A549 (cell line): ENCODE measurements at regions not wholly inside any gene's neighbourhood (a gene's known extent, or its start where the extent isn't known, plus 50 kb on each side); places are given as distances from the start of the nearest gene placed in this dataset.
"Not testable (repeated sequence)": the region's sequence is repeated elsewhere in the genome, so short reads cannot be mapped to it uniquely, and the experiment has no call there.

ENCODE experiments used
- CHD4 ChIP-seq: fragments of 200-600 bp; sonication (generic); IDR thresholded peaks from 2 replicates; pipeline ENCODE4 v1.6.1; 2016; ENCODE audit warnings: antibody characterized with exemption, mild to moderate bottlenecking, borderline replicate concordance
- CTCF ChIP-seq: fragments of >200 bp; sonication (Bioruptor Twin); formaldehyde crosslinking; IDR thresholded peaks from 3 replicates; pipeline ENCODE4 v1.5.1; 2016
- EP300 ChIP-seq, 2 experiments: fragments of >200 bp; sonication (Bioruptor Twin); formaldehyde crosslinking; IDR thresholded peaks; 2 replicates in 1 of 2; 3 replicates in 1 of 2; pipeline ENCODE4 v1.6.1; 2016 to 2017
- ESRRA ChIP-seq: fragments of 150-350 bp; IDR thresholded peaks from 2 replicates; pipeline ENCODE4 v1.6.1; 2014; ENCODE audit warnings: mild to moderate bottlenecking, low read length, borderline replicate concordance
- HMGXB4 ChIP-seq: fragments of 250-450 bp; sonication (Bioruptor Pico); IDR thresholded peaks from 2 replicates; pipeline ENCODE4 v1.5.0; 2021; ENCODE audit warnings: mild to moderate bottlenecking, moderate library complexity, borderline replicate concordance
- JUN ChIP-seq, 2 experiments: fragments of >200 bp; sonication (Bioruptor Twin); formaldehyde crosslinking; IDR thresholded peaks; 2 replicates in 1 of 2; 3 replicates in 1 of 2; pipeline ENCODE4 v1.6.1; 2016 to 2017
- JUNB ChIP-seq: fragments of >200 bp; sonication (Bioruptor Twin); formaldehyde crosslinking; IDR thresholded peaks from 2 replicates; pipeline ENCODE4 v1.6.1; 2016
- KDM5A ChIP-seq: fragments of 200-600 bp; sonication (generic); IDR thresholded peaks from 2 replicates; pipeline ENCODE4 v1.6.1; 2016; ENCODE audit warnings: antibody characterized with exemption, mild to moderate bottlenecking
- POLR2A ChIP-seq: IDR thresholded peaks from 2 replicates; pipeline ENCODE4 v1.6.1; 2012; ENCODE audit warnings: mild to moderate bottlenecking, low read length
- POLR2AphosphoS2 ChIP-seq: conservative IDR thresholded peaks from 2 replicates; pipeline ENCODE4 v1.6.1; 2012; ENCODE audit warnings: low read length, improper control_type of control experiment, inconsistent platforms
- RFX5 ChIP-seq: fragments of 450-650 bp; IDR thresholded peaks from 2 replicates; pipeline ENCODE4 v1.7.1; 2014; ENCODE audit warnings: antibody characterized with exemption, mild to moderate bottlenecking, moderate library complexity
- USF2 ChIP-seq: fragments of 450-650 bp; IDR thresholded peaks from 2 replicates; pipeline ENCODE4 v1.6.1; 2014; ENCODE audit warnings: antibody characterized with exemption

- TF ChIP-seq CTCF; POLR2A; EP300 (IDR thresholded peaks at IDR 0.05); USF2; CHD4; POLR2AphosphoS2; HMGXB4 (CRISPR knock-in tag); ESRRA; JUNB; RFX5; JUN (IDR thresholded peaks at IDR 0.05); KDM5A: not testable (repeated sequence)
Observed at GRCh38 chr22:11302904-11303303, 4225.1 kb upstream of the OR11H1 start.
